Gastroesophageal sphincter (tissue), 3 donors: ENCODE measurements at regions not wholly inside any gene's neighbourhood (a gene's known extent, or its start where the extent isn't known, plus 50 kb on each side); places are given as distances from the start of the nearest gene placed in this dataset.

Source experiments
- POLR2AphosphoS5 ChIP-seq: sonication (generic); formaldehyde crosslinking; IDR thresholded peaks from one replicate; pipeline ENCODE4 v1.6.1; 2017; ENCODE audit warnings: antibody characterized with exemption
- TF ChIP-seq, protein P1 (sequence below), 4 experiments: fragments of 200-600 bp in 2 of 4; fragments of 450-650 bp in 2 of 4; sonication (generic) in 1 of 4; IDR thresholded peaks; one replicate each; pipeline ENCODE4 v1.5.1; 2017 to 2019; ENCODE audit warnings: antibody characterized with exemption in 4 of 4, mild to moderate bottlenecking in 2 of 4, moderate library complexity in 2 of 4

DNA sequence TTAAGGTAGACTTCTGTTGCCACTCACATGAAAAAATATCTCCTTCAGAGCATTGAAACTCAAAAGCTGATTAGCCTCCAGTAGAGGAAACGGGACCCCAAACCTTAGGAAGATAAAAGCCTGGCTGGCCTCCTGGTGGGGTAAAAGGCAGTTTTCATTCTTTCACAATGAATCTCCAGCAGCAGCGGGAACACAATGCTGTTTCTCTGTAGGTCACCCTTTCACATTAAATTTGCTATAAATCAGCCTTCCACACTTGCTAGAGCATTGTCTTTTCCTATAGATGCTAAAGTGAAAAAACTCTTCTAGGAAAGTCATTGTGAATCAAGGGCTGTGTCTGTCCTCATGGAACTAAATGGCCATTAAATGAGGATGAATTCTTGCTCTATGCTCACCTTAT is 207.3 kb upstream of the MAGEB2 start:
- TF ChIP-seq, protein P1, sequence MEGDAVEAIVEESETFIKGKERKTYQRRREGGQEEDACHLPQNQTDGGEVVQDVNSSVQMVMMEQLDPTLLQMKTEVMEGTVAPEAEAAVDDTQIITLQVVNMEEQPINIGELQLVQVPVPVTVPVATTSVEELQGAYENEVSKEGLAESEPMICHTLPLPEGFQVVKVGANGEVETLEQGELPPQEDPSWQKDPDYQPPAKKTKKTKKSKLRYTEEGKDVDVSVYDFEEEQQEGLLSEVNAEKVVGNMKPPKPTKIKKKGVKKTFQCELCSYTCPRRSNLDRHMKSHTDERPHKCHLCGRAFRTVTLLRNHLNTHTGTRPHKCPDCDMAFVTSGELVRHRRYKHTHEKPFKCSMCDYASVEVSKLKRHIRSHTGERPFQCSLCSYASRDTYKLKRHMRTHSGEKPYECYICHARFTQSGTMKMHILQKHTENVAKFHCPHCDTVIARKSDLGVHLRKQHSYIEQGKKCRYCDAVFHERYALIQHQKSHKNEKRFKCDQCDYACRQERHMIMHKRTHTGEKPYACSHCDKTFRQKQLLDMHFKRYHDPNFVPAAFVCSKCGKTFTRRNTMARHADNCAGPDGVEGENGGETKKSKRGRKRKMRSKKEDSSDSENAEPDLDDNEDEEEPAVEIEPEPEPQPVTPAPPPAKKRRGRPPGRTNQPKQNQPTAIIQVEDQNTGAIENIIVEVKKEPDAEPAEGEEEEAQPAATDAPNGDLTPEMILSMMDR (IDR thresholded peaks at IDR 0.05), result no peak
- no peak for TF ChIP-seq POLR2AphosphoS5
